HEK293 (cell line): ENCODE measurements at regions not wholly inside any gene's neighbourhood (a gene's known extent, or its start where the extent isn't known, plus 50 kb on each side); places are given as distances from the start of the nearest gene placed in this dataset.

ENCODE experiments used
- CTCF ChIA-PET: fragments of 350-600 bp; formaldehyde crosslinking; extraction: SDS; loops from one replicate; lab custom pipeline; 2021; ENCODE audit warnings: antibody characterized with exemption; lab: Yijun Ruan, JAX
- POLR2A ChIA-PET: fragments of 300-600 bp; formaldehyde crosslinking; extraction: SDS; loops from one replicate; lab custom pipeline; 2020; ENCODE audit warnings: antibody characterized with exemption, inconsistent platforms; lab: Yijun Ruan, JAX
- H3K27ac ChIP-seq: fragments of 200-500 bp; sonication (Bioruptor generic); 2 replicates; pipeline ENCODE4 v1.5.1; 2014; ENCODE audit warnings: low read depth, low read length, control low read depth, inconsistent platforms; ENCODE audit errors: extremely low read depth
- H3K36me3 ChIP-seq, 2 experiments: fragments of 200-500 bp in 1 of 2; sonication (Bioruptor generic) in 1 of 2; 1 replicate in 1 of 2; 2 replicates in 1 of 2; pipeline ENCODE4 v1.5.1; 2014 to 2017; ENCODE audit warnings: inconsistent platforms in 2 of 2, low read length in 2 of 2; ENCODE audit not compliant: control insufficient read depth in 2 of 2, insufficient read depth in 1 of 2
- H3K4me1 ChIP-seq: fragments of 200-500 bp; sonication (Bioruptor generic); 2 replicates; pipeline ENCODE4 v1.5.1; 2014; ENCODE audit warnings: mild to moderate bottlenecking, low read length, inconsistent platforms; ENCODE audit not compliant: control insufficient read depth, insufficient read depth
- H3K4me3 ChIP-seq: 2 replicates; pipeline ENCODE4 v1.5.1; 2011; ENCODE audit warnings: low read depth, mild to moderate bottlenecking, control low read depth, low read length, moderate library complexity
- H3K9me3 ChIP-seq: fragments of 200-500 bp; sonication (Bioruptor generic); 2 replicates; pipeline ENCODE4 v1.5.1; 2014; ENCODE audit warnings: low read depth, low read length, inconsistent platforms; ENCODE audit not compliant: control insufficient read depth, insufficient read depth
- BCL11A ChIP-seq: fragments of 450-650 bp; formaldehyde crosslinking; IDR thresholded peaks from 2 replicates; pipeline ENCODE4 v1.5.1; 2016; ENCODE audit warnings: low read depth, missing biosample characterization, missing genetic modification characterization
- OSR2 ChIP-seq: fragments of 450-650 bp; formaldehyde crosslinking; IDR thresholded peaks from 2 replicates; pipeline ENCODE4 v1.5.1; 2016; ENCODE audit warnings: missing biosample characterization, missing genetic modification characterization
- SALL2 ChIP-seq: fragments of 450-650 bp; formaldehyde crosslinking; IDR thresholded peaks from 2 replicates; pipeline ENCODE4 v1.5.0; 2017; ENCODE audit warnings: missing biosample characterization, mild to moderate bottlenecking, missing genetic modification characterization, borderline replicate concordance
- ZBTB1 ChIP-seq: fragments of 450-650 bp; formaldehyde crosslinking; IDR thresholded peaks from 2 replicates; pipeline ENCODE4 v1.5.1; 2016; ENCODE audit warnings: missing biosample characterization, missing genetic modification characterization
- ZBTB48 ChIP-seq: fragments of 450-650 bp; formaldehyde crosslinking; IDR thresholded peaks from 2 replicates; pipeline ENCODE4 v1.5.1; 2016; ENCODE audit warnings: missing biosample characterization, missing genetic modification characterization
- ZEB2 ChIP-seq: fragments of 450-650 bp; formaldehyde crosslinking; IDR thresholded peaks from 2 replicates; pipeline ENCODE4 v1.5.1; 2016; ENCODE audit warnings: missing biosample characterization, missing genetic modification characterization
- ZNF112 ChIP-seq: fragments of 450-650 bp; formaldehyde crosslinking; IDR thresholded peaks from 2 replicates; pipeline ENCODE4 v1.5.0; 2017; ENCODE audit warnings: missing biosample characterization, missing genetic modification characterization
- ZNF121 ChIP-seq: fragments of 450-650 bp; formaldehyde crosslinking; IDR thresholded peaks from 2 replicates; pipeline ENCODE4 v1.5.1; 2016; ENCODE audit warnings: missing biosample characterization, missing genetic modification characterization
- ZNF169 ChIP-seq: fragments of 450-650 bp; formaldehyde crosslinking; IDR thresholded peaks from 2 replicates; pipeline ENCODE4 v1.5.1; 2016; ENCODE audit warnings: missing biosample characterization, missing genetic modification characterization
- ZNF19 ChIP-seq: fragments of 450-650 bp; formaldehyde crosslinking; IDR thresholded peaks from 2 replicates; pipeline ENCODE4; 2016; ENCODE audit warnings: missing biosample characterization, missing genetic modification characterization, low read depth
- ZNF2 ChIP-seq: fragments of 450-650 bp; formaldehyde crosslinking; IDR thresholded peaks from 2 replicates; pipeline ENCODE4 v1.5.1; 2016; ENCODE audit warnings: missing biosample characterization, missing genetic modification characterization
- ZNF214 ChIP-seq: fragments of 450-650 bp; formaldehyde crosslinking; IDR thresholded peaks from 2 replicates; pipeline ENCODE4 v1.5.1; 2017; ENCODE audit warnings: missing biosample characterization, mild to moderate bottlenecking, missing genetic modification characterization, borderline replicate concordance
- ZNF23 ChIP-seq: fragments of 450-650 bp; formaldehyde crosslinking; IDR thresholded peaks from 2 replicates; pipeline ENCODE4 v1.5.1; 2016; ENCODE audit warnings: missing biosample characterization, missing genetic modification characterization, borderline replicate concordance
- ZNF391 ChIP-seq: fragments of 450-650 bp; formaldehyde crosslinking; IDR thresholded peaks from 2 replicates; pipeline ENCODE4 v1.5.1; 2016; ENCODE audit warnings: low read depth, missing biosample characterization, missing genetic modification characterization, borderline replicate concordance
- ZNF423 ChIP-seq: fragments of 450-650 bp; formaldehyde crosslinking; IDR thresholded peaks from 2 replicates; pipeline ENCODE4 v1.5.1; 2016; ENCODE audit warnings: missing biosample characterization, missing genetic modification characterization
- ZNF433 ChIP-seq: fragments of 450-650 bp; formaldehyde crosslinking; IDR thresholded peaks from 2 replicates; pipeline ENCODE4 v1.5.1; 2016; ENCODE audit warnings: missing biosample characterization, missing genetic modification characterization, low read depth
- ZNF548 ChIP-seq: fragments of 450-650 bp; formaldehyde crosslinking; IDR thresholded peaks from 2 replicates; pipeline ENCODE4 v1.5.1; 2016; ENCODE audit warnings: missing biosample characterization, missing genetic modification characterization
- ZNF560 ChIP-seq: fragments of 450-650 bp; formaldehyde crosslinking; IDR thresholded peaks from 2 replicates; pipeline ENCODE4 v1.5.1; 2017; ENCODE audit warnings: missing biosample characterization, missing genetic modification characterization, borderline replicate concordance
- ZNF571 ChIP-seq: fragments of 450-650 bp; formaldehyde crosslinking; IDR thresholded peaks from 2 replicates; pipeline ENCODE4 v1.5.0; 2017; ENCODE audit warnings: missing biosample characterization, missing genetic modification characterization
- ZNF791 ChIP-seq: fragments of 450-650 bp; formaldehyde crosslinking; IDR thresholded peaks from 2 replicates; pipeline ENCODE4 v1.5.1; 2016; ENCODE audit warnings: missing biosample characterization, missing genetic modification characterization
- ZNF792 ChIP-seq: fragments of 450-650 bp; formaldehyde crosslinking; IDR thresholded peaks from 2 replicates; pipeline ENCODE4 v1.5.1; 2016; ENCODE audit warnings: missing biosample characterization, missing genetic modification characterization
- TF ChIP-seq, protein P1 (sequence below): fragments of 450-650 bp; IDR thresholded peaks from 2 replicates; pipeline ENCODE4 v1.5.1; 2018; ENCODE audit warnings: missing biosample characterization, mild to moderate bottlenecking, missing genetic modification characterization
- TF ChIP-seq, protein P2 (sequence below): fragments of 450-650 bp; formaldehyde crosslinking; IDR thresholded peaks from 2 replicates; pipeline ENCODE4 v1.5.1; 2016; ENCODE audit warnings: missing biosample characterization, missing genetic modification characterization

- Histone ChIP-seq H3K36me3 (no peaks in the 10 kb centered on the region), H3K4me3 (no peak overlapping the region), H3K4me1 (no peaks in the 10 kb centered on the region), H3K9me3 (no peaks in the 10 kb centered on the region)
- POLR2A ChIA-PET = no interaction called here
- TF ChIP-seq BCL11A (tag by site-specific recombination) (no peak), ZNF423 (tag by site-specific recombination) (no peak), ZNF169 (tag by site-specific recombination) (no peak), OSR2 (no peak), ZBTB1 (tag by site-specific recombination) (no peak), ZNF2 (tag by site-specific recombination) (no peak), ZNF791 (tag by site-specific recombination) (no peak), ZNF112 (tag by site-specific recombination) (no peak), ZNF214 (tag by site-specific recombination) (no peak), ZNF23 (tag by site-specific recombination) (no peak), ZNF548 (no peak), ZNF792 (tag by site-specific recombination) (no peak), ZNF571 (tag by site-specific recombination) (no peak), ZEB2 (tag by site-specific recombination) (no peak)
- TF ChIP-seq, protein P1, sequence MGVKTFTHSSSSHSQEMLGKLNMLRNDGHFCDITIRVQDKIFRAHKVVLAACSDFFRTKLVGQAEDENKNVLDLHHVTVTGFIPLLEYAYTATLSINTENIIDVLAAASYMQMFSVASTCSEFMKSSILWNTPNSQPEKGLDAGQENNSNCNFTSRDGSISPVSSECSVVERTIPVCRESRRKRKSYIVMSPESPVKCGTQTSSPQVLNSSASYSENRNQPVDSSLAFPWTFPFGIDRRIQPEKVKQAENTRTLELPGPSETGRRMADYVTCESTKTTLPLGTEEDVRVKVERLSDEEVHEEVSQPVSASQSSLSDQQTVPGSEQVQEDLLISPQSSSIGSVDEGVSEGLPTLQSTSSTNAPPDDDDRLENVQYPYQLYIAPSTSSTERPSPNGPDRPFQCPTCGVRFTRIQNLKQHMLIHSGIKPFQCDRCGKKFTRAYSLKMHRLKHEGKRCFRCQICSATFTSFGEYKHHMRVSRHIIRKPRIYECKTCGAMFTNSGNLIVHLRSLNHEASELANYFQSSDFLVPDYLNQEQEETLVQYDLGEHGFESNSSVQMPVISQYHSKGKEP (tag by site-specific recombination) = no peak
- TF ChIP-seq, all 188 proteins: peak for 0
- CTCF ChIA-PET = no interaction called here
- H3K27ac ChIP-seq = no peak overlapping the region
Measured at GRCh38 chr12:14307004-14307403, 58.5 kb upstream of the ATF7IP start.

DNA sequence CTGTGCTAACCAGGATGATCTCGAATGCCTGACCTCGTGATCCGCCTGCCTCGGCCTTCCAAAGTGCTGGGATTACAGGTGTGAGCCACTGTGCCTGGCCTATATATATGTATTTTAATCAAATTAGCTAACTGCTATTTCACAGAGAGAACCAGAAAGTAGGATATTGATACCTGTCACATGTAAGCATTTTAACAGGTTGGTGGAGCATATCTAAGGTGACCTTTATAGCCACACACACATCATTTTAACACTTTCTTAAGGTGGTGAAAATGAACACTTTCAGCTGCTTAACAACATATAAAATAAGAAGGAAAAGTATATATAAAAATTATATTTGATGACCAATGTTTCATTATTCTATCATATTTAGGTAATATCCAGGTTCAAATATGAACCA, 57.0 kb upstream of the ATF7IP start:
- H3K27ac ChIP-seq = no peak overlapping the region
- H3K9me3 ChIP-seq = no peaks in the 10 kb centered on the region
- CTCF ChIA-PET = no interaction called here
- TF ChIP-seq ZNF423 (tag by site-specific recombination) (no peak), ZBTB48 (tag by site-specific recombination) (no peak), ZNF19 (tag by site-specific recombination) (no peak), ZNF433 (tag by site-specific recombination) (no peak), SALL2 (tag by site-specific recombination) (no peak), ZNF121 (tag by site-specific recombination) (no peak), ZNF391 (tag by site-specific recombination) (no peak), ZNF560 (no peak)
- TF ChIP-seq, protein P2, sequence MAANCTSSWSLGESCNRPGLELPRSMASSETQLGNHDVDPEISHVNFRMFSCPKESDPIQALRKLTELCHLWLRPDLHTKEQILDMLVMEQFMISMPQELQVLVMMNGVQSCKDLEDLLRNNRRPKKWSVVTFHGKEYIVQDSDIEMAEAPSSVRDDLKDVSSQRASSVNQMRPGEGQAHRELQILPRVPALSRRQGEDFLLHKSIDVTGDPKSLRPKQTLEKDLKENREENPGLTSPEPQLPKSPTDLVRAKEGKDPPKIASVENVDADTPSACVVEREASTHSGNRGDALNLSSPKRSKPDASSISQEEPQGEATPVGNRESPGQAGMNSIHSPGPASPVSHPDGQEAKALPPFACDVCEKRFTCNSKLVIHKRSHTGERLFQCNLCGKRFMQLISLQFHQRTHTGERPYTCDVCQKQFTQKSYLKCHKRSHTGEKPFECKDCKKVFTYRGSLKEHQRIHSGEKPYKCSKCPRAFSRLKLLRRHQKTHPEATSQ (tag by site-specific recombination) = no peak
- POLR2A ChIA-PET = no interaction called here
- H3K36me3 ChIP-seq = no peaks in the 10 kb centered on the region
- H3K4me1 ChIP-seq = no peaks in the 10 kb centered on the region
- no peak overlapping the region for H3K4me3 ChIP-seq
